ENCODE measurements at regions not wholly inside any gene's neighbourhood (a gene's known extent, or its start where the extent isn't known, plus 50 kb on each side); places are given as distances from the start of the nearest gene placed in this dataset.
"Not testable (repeated sequence)": the region's sequence is repeated elsewhere in the genome, so short reads cannot be mapped to it uniquely, and the experiment has no call there.

GRCh38 chrX:27136325-27136724, 326.8 kb downstream of the PPP4R3C start:
- no peak for DNase-seq

GRCh38 chrX:27132862-27133261, 330.3 kb downstream of the PPP4R3C start:
- no peak for DNase-seq

DNA sequence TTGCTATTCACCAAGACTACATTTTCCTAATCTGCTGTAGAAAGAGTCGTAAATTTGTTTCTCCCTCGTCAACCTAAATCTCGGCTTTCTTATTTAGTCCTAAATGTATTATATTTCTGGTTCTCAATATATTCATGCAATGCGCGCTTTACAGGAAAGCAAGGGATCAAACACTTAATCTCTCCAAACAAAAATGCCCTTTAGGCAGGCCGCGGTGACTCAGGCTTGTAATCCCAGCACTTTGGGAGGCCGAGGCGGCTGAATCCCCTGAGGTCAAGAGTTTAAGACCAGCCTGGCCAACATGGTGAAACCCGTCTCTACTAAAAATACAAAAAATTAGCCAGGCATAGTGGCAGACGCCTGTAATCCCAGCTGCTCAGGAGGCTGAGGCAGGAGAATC, 376.0 kb downstream of the PPP4R3C start:
- not testable (repeated sequence) for DNase-seq

- no peak for DNase-seq
These were observed 376.9 kb downstream of the PPP4R3C start for GRCh38 chrX:27086237-27086636.

GRCh38 chrX:27085346-27085745, 377.8 kb downstream of the PPP4R3C start:
- DNase-seq: no peak

GRCh38 chrX:27078371-27078770, 384.8 kb downstream of the PPP4R3C start:
- no peak for DNase-seq

DNA sequence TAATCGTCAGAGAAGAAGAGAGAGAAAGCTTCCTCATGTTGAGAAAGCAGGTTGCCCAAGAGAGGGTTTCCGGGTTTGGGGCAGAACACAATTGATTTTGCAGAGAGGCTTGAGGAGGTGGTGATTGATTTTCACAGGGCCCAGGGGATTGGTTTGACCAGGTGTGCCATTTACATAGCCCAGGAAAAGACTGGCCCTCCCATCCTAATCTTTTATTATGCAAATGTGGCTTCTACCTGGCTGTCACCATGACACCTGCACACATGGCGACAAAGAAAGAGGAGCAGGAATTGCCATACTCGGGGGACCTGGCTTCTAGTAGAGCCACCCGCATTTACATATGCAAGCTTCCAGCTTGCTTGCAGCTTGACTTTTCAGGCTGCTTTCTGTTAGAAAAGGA, 405.3 kb downstream of the PPP4R3C start:
- DNase-seq: no peak

DNA sequence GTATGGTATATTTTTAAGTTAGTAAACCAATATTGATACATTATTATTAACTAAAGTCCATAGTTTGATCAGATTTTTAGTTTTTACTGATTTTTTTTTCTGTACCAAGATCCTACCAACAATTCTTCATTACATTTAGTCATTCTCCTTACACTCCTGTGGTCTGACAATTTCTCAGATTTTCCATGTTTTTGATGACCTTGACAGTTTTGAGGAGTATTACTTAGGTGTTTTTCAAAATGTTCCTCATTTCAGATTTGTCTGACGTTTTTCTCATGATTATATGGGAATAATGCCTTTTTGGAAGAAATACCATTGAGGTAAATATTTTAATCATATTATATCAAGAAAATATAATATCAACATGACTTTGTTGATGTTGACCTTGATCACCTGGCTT, 423.8 kb downstream of the PPP4R3C start:
- DNase-seq: no peak

DNA sequence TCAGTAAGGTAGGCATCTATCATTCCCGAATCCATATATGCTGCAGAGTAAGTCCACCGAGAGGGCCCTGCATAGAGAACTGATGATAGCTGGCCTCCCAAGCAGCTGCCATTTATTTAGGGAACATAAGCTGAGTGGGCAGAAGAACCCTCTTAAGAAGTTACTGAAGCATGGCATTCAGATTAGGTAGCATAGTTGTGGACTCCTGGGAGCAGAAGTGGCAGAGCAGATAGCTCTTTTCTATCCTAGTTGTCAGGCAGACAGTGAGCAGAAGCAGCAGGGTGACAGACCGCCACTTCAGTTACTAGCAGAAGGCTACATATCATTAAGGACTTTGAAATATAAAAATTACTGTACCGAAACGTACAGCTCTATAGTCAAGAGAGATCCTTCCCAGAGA, 454.7 kb downstream of the PPP4R3C start:
- no peak for DNase-seq

DNA sequence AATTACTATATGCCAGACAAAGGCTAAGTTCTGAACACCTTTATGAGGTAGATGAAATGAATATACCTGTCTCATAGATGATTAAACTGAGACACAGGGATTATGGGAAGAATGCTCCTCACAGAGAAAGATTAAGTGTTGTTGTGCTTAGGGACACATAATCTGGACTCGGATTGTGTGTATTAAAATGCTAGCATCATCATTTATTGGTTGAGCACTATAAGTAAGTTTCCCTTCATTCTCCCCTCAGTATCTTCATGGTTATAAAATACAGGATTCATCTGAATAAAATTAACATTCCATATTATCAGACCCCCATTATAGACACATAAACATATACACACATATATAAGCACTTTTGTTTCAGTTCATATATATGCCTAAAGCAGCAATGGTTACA, 463.5 kb downstream of the PPP4R3C start:
- DNase-seq: no peak

GRCh38 chrX:26958261-26958660, 504.9 kb downstream of the PPP4R3C start:
- DNase-seq: no peak

GRCh38 chrX:26954029-26954428, 509.1 kb downstream of the PPP4R3C start:
- DNase-seq: no peak

DNA sequence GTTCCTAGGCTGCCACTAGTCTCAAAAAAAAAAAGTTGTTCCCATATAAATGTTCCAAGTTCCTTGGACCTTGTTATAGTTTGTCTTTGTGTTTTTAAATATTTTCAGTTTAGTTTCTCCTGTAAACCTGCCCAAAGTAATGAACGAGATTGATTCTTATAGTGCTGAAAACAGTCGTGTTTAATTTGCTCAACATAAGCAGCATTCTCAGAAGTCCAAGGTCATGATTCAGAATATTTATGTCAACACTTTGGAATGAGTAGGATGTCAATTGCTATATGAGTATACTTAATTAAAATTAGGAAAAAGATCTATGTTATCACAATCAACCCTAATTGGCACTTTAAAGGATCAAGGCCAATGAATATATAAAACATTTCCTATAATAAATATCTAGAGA, 510.9 kb downstream of the PPP4R3C start:
- DNase-seq: no peak

DNA sequence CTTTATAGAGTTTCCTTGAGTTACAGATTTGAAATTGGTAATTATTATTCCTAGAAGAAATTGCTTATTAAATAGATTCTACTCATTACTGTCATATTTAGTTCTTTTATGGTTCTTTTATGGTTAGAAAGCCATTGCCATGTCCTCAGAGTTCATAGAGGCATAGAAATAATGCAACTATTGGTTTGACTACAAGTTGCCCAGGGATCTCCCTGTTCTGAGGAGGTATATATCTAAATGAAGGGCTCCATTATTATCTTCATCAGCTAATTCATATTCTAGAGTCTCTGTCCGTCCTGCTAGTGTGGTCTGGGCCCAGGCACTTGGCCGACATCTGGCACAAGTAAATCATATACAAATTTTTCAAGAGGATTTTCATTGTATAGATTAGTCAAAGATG, 535.7 kb downstream of the PPP4R3C start:
- DNase-seq: no peak

GRCh38 chrX:26925088-26925487, 538.1 kb downstream of the PPP4R3C start:
- no peak for DNase-seq

DNA sequence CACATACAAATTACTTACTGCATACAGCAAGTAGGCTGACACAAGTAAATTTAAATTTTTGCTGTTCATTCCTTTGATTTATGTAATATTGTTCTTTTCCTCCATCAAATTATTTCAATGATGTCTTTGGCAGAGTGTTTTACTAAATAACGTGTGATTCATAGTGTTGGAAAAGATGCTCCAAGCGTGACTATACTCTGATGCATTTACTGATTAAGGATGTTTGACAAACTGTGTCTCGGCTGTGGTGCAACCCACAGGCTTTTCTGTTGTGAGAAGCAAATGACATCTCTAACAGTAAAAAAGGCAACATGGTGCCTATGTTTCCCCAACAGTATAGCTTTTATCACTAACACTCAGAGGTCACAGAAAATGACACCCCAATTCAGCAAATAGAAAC, 540.9 kb downstream of the PPP4R3C start:
- DNase-seq: no peak

DNA sequence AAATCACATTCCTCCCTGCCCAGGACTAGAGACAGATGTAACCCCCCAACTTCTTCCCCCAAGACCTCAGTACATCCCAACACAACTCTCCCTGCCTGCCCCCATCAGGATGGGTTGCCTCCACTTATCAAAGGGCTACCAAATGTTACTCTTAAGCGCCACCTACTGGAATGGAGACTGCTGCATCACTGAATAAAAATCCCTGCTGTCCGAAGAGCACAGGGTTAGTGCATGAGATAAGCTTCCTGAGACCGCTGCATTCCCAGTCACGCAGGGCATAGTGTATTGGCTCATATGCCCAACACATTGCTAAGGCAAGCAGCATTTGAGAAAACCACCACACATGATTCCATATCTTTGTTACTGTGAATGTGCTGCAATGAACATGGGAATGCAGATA, 544.5 kb downstream of the PPP4R3C start:
- DNase-seq: no peak

DNA sequence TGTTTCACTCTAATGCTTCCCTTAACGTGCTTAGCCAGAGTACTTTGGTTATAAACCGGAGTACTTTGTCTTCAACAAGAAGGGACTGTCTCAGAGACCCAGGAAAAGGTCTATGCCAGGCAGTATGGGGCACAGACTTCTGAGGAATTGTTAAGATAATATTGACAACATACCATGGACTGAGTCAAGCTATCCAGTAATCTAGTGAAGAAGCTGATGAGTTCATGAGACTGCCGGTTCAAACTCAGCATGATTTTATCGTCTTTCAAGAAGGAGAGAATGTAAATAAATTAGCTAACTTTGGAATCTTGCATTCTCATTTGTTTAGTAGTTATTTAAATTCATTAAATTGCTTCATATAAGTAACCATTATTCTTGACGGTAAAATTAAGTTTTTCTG, 546.1 kb downstream of the PPP4R3C start:
- no peak for DNase-seq

DNA sequence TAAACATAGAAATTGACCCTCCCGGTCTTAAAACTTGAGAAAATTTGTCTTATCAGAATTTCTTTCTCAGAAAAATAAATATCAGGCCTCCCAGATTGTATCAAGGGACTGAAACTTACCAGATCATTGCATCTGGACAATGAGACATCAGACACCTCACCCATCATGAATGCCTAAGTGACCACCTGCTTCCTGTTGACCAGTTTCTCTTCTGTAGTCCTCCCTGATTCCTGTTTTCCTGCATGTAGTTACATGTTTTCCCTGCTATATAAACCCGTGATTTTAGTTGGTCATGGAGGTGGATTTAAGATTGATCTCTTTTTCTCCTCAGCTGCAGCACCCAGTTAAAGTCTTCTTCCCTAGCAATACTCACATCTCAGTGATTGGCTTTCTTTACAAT, 548.1 kb downstream of the PPP4R3C start:
- no peak for DNase-seq

- DNase-seq: no peak
These were observed 548.9 kb downstream of the PPP4R3C start for GRCh38 chrX:26914232-26914631.

- DNase-seq: not testable (repeated sequence)
These were observed 551.4 kb downstream of the PPP4R3C start for GRCh38 chrX:26911785-26912184.

DNA sequence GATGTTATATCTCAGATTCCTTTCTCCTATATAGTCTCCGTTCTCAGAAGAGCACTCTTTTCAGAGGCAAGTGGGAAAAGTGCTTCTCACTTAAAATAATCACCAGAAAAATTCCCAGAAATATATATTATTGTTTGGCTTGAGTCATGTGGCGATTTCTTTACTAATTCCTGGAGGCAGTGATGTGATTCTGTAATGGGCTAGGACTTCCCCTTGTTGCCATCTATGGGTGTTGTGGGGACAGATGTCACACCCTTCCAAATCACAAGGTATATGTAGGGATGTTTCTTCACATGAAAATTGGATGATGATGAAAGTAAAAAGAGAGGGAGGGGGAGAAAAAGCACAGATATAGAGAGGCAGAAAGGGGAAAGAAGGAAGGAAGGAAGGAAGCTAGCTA, 553.4 kb downstream of the PPP4R3C start:
- no peak for DNase-seq

- no peak for DNase-seq
These were observed 554.9 kb downstream of the PPP4R3C start for GRCh38 chrX:26908218-26908617.

DNA sequence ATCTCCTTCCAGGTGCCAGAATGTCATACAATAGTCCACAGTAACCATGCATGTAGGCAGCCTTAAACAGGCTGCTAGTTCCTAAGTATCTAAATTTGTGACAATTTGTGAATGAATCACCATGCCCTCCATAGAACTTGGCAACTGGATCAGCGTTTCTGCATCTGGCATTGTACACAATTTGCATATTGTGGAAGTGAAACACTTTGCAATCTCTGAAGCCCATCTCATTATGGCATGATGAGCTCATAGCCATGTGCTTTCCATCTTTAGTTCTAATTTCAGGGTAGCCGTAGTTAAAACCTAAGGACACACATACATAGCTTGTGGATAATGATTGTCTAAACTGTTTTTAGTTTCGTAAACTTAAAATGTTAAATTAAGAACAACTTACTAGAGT, 573.6 kb downstream of the PPP4R3C start:
- DNase-seq: peak; percentile 0

- no peak for DNase-seq
These were observed 589.4 kb downstream of the PPP4R3C start for GRCh38 chrX:26873736-26874135.

GRCh38 chrX:26871967-26872366, 591.2 kb downstream of the PPP4R3C start:
- DNase-seq: no peak

All from skin of body (tissue), 1 donor.